ENCODE measurements at regions not wholly inside any gene's neighbourhood (a gene's known extent, or its start where the extent isn't known, plus 50 kb on each side); places are given as distances from the start of the nearest gene placed in this dataset.

GRCh38 chr1:55529017-55529416 is 313.9 kb upstream of the USP24 start:
- no peak for TF ChIP-seq CTCF (IDR thresholded peaks at IDR 0.05)
- no peak for TF ChIP-seq POLR2A (IDR thresholded peaks at IDR 0.05)
